SH-SY5Y (cell line): ENCODE measurements at regions not wholly inside any gene's neighbourhood (a gene's known extent, or its start where the extent isn't known, plus 50 kb on each side); places are given as distances from the start of the nearest gene placed in this dataset.

ENCODE experiments used
- GATA2 ChIP-seq: IDR thresholded peaks from 2 replicates; pipeline ENCODE4 v1.6.1; 2011; ENCODE audit warnings: mild to moderate bottlenecking, low read depth, low read length
- GATA3 ChIP-seq: IDR thresholded peaks from 2 replicates; pipeline ENCODE4 v1.6.1; 2011; ENCODE audit warnings: low read depth, mild to moderate bottlenecking, low read length, moderate library complexity

DNA sequence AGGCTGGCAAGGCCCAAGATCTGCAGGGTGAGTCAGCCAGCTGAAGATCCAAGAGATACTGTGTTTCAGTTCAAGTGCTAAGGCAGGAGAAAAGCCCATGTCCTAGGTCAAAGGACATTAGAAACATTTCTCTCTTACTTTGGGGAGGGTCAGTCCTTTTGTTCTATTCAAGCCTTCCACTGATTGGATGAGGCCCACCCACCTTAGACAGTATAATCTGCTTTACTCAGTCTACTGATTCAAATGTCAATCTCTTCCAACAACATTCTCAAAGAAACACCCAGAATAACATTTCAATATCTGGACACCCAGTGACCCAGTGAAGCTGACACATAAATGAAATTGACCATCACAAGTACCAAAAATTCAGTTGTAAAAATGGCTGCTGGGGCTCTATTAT is 367.8 kb upstream of the ZP4 start:
- no peak for TF ChIP-seq GATA3
- TF ChIP-seq GATA2, result no peak
